HCT116 (cell line): ENCODE measurements at regions not wholly inside any gene's neighbourhood (a gene's known extent, or its start where the extent isn't known, plus 50 kb on each side); places are given as distances from the start of the nearest gene placed in this dataset.
"Not testable (repeated sequence)": the region's sequence is repeated elsewhere in the genome, so short reads cannot be mapped to it uniquely, and the experiment has no call there.

Experiments
- ATAC-seq: fragments of 200-7000 bp; cut with Tn5 transposase; 2 replicates; pipeline ENCODE4 v1.9.1; 2020; ENCODE audit warnings: mild to moderate bottlenecking, moderate library complexity
- BruUV-seq: library from RNA; stranded (reverse); fragments of 400-500 nt; replicated peaks from 2 replicates; lab custom pipeline; 2021; lab: Mats Ljungman, UMichigan
- CTCF ChIA-PET: fragments of 300-600 bp; sonication (Branson Sonifier 250); formaldehyde crosslinking; loops from one replicate; lab custom pipeline; 2021; ENCODE audit warnings: antibody characterized with exemption; lab: Charles Lee
- POLR2A ChIA-PET: fragments of 300-600, 350-600 bp; sonication (Branson Sonifier 250); formaldehyde crosslinking; loops from one replicate; lab custom pipeline; 2021; ENCODE audit warnings: antibody characterized with exemption; lab: Charles Lee
- RAD21 ChIA-PET, 2 experiments: fragments of 300-600 bp; sonication (Branson Sonifier 250); formaldehyde crosslinking; loops; one replicate each; lab custom pipeline; 2023; ENCODE audit warnings: low total read pairs in 2 of 2; ENCODE audit not compliant: uncharacterized antibody in 2 of 2, unreplicated experiment in 2 of 2, low non-redundant PET in 1 of 2; lab: Charles Lee
- DNase-seq: peaks from one replicate; pipeline ENCODE4 v3.0.0-alpha.2; 2010; ENCODE audit warnings: low read depth, low spot score
- H2AFZ ChIP-seq: fragments of 200-600 bp; shearing (Covaris generic), sonication (generic); 2 replicates; pipeline ENCODE4 v1.6.1; 2017; ENCODE audit warnings: low read depth, mixed run types, mixed read lengths, antibody characterized with exemption, low read length; ENCODE audit not compliant: poor library complexity, severe bottlenecking
- H3K27ac ChIP-seq: 2 replicates; pipeline ENCODE4 v1.5.1; 2012; ENCODE audit warnings: low read depth, low read length
- H3K27me3 ChIP-seq: fragments of 200-600 bp; sonication (generic); 2 replicates; pipeline ENCODE4 v1.6.1; 2016; ENCODE audit warnings: mixed run types, low read length, mixed read lengths; ENCODE audit not compliant: insufficient read depth
- H3K36me3 ChIP-seq, 2 experiments: fragments of 200-500 bp in 1 of 2; fragments of 200-600 bp in 1 of 2; sonication (Bioruptor generic) in 1 of 2; sonication (generic) in 1 of 2; 2 replicates each; pipeline versions ENCODE4 v1.5.1 to v1.6.1; 2014 to 2016; ENCODE audit warnings: low read length in 2 of 2, inconsistent platforms in 1 of 2, mixed read lengths in 1 of 2, mixed run types in 1 of 2; ENCODE audit not compliant: insufficient read depth in 2 of 2, control insufficient read depth in 1 of 2
- H3K4me1 ChIP-seq, 2 experiments: fragments of 200-600 bp in 1 of 2; sonication (generic) in 1 of 2; 2 replicates each; pipeline versions ENCODE4 v1.5.1 to v1.6.1; 2012 to 2017; ENCODE audit warnings: low read length in 2 of 2, inconsistent platforms in 1 of 2, mild to moderate bottlenecking in 1 of 2, mixed read lengths in 1 of 2, mixed run types in 1 of 2, moderate library complexity in 1 of 2; ENCODE audit not compliant: insufficient read depth in 2 of 2, control insufficient read depth in 1 of 2
- H3K4me2 ChIP-seq: fragments of 200-600 bp; sonication (generic); 2 replicates; pipeline ENCODE4 v1.6.1; 2017; ENCODE audit warnings: mixed run types, low read length, mixed read lengths
- H3K4me3 ChIP-seq, 2 experiments: fragments of 200-600 bp in 1 of 2; sonication (generic) in 1 of 2; replicated peaks in 1 of 2; 2 replicates each; pipeline ENCODE4 v1.5.1; 2011 to 2016; ENCODE audit warnings: low read length in 2 of 2, control low read depth in 1 of 2, low read depth in 1 of 2, mild to moderate bottlenecking in 1 of 2, mixed read lengths in 1 of 2, mixed run types in 1 of 2
- H3K79me2 ChIP-seq: fragments of 200-600 bp; sonication (generic); 2 replicates; pipeline ENCODE4 v1.6.1; 2017; ENCODE audit warnings: mild to moderate bottlenecking, mixed run types, low read length, moderate library complexity, mixed read lengths; ENCODE audit not compliant: insufficient read depth
- H3K9ac ChIP-seq: fragments of 200-600 bp; sonication (generic); 2 replicates; pipeline ENCODE4 v1.6.1; 2016; ENCODE audit warnings: low read length, mixed read lengths
- H3K9me2 ChIP-seq: fragments of 200-600 bp; sonication (generic), shearing (Covaris generic); 2 replicates; pipeline ENCODE4 v1.6.1; 2017; ENCODE audit warnings: mixed run types, mild to moderate bottlenecking, moderate library complexity; ENCODE audit not compliant: insufficient read depth
- H3K9me3 ChIP-seq, 2 experiments: fragments of 200-500 bp in 1 of 2; fragments of 200-600 bp in 1 of 2; sonication (Bioruptor generic) in 1 of 2; sonication (generic) in 1 of 2; 2 replicates each; pipeline ENCODE4 v1.6.1; 2014 to 2017; ENCODE audit warnings: low read length in 2 of 2, mixed read lengths in 2 of 2, inconsistent platforms in 1 of 2, low read depth in 1 of 2, mild to moderate bottlenecking in 1 of 2, mixed run types in 1 of 2, moderate library complexity in 1 of 2; ENCODE audit not compliant: control insufficient read depth in 1 of 2, insufficient read depth in 1 of 2
- H4K20me1 ChIP-seq: fragments of 200-600 bp; sonication (generic), shearing (Covaris generic); 2 replicates; pipeline ENCODE4 v1.6.1; 2017; ENCODE audit warnings: mixed run types, mild to moderate bottlenecking, moderate library complexity; ENCODE audit not compliant: insufficient read depth
- ATF3 ChIP-seq: IDR thresholded peaks from 2 replicates; pipeline ENCODE4 v1.6.1; 2012
- CBX3 ChIP-seq: IDR thresholded peaks from 2 replicates; pipeline ENCODE4 v1.6.1; 2012; ENCODE audit warnings: low read depth
- ELF1 ChIP-seq: IDR thresholded peaks from 2 replicates; pipeline ENCODE4 v1.6.1; 2012; ENCODE audit warnings: low read depth, borderline replicate concordance
- JUND ChIP-seq: IDR thresholded peaks from 2 replicates; pipeline ENCODE4 v1.6.1; 2012
- POLR2A ChIP-seq: IDR thresholded peaks from 2 replicates; pipeline ENCODE4 v1.7.0; 2011; ENCODE audit warnings: borderline replicate concordance; ENCODE audit not compliant: insufficient read depth, insufficient read length; ENCODE audit errors: extremely low read depth
- RAD21 ChIP-seq: IDR thresholded peaks from 2 replicates; pipeline ENCODE4 v1.6.1; 2012; ENCODE audit warnings: low read depth, mild to moderate bottlenecking
- SIN3A ChIP-seq: IDR thresholded peaks from 2 replicates; pipeline ENCODE4 v1.6.1; 2012; ENCODE audit warnings: low read depth
- SP1 ChIP-seq: IDR thresholded peaks from 2 replicates; pipeline ENCODE4 v1.6.1; 2012; ENCODE audit warnings: low read depth
- intact Hi-C: fragments of 100-400 bp; cut with micrococcal nuclease; formaldehyde crosslinking; loops from 2 replicates; pipeline ENCODE4 v1.10.0; 2022

- TF ChIP-seq SP1, result no peak
Measured at GRCh38 chr14:71430678-71431376, 501.4 kb upstream of the RGS6 start (continued).

DNA sequence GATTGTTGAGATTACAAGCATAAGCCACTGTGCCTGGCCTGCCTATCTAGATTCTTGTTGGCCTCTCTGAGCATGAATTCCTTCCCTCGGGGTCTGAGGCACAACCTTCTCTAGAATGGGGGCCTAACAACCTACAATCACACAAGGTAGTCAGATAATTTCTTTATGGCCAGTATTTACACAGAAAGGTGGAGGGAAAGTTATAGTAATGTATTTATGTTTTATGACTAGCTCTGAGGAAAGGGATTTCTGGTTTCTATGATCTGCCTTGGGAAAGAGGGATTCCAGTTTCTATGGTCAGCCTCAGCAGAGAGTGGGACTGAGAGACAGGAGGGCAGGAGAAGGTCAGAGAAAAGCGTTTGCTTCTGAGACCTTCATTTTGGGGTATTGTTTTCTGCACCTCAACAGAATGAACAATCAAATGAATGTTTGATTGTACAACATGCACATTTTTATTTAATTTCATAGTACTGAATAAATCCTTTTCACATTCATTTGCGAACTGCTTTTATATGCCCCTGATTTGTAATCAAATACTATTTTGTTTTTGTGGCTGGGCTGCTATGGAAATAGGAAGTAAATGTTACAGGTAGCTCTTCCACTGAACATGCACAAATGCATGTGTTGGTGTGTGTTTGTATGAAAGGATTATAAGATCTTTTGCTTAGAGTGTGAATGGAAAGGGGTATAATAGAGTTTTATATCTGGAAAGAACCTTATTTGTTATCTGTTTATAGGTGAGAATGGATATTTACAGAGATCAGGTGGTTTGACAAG lies 499.7 kb upstream of the RGS6 start:
- POLR2A ChIA-PET, result no interaction called here

GRCh38 chr14:71433303-71433702 lies 498.9 kb upstream of the RGS6 start:
- Histone ChIP-seq H4K20me1 (no peaks in the 10 kb centered on the region), H3K4me3 (no peak overlapping the region), H3K27me3 (no peaks in the 10 kb centered on the region), H3K36me3 (no peaks in the 10 kb centered on the region), H3K4me1 (0 out of 4 replicates have a peak, but pooled peaks cover 0 to under 1% of the 10 kb centered on the region in 2 experiments), H3K4me2 (no peak overlapping the region), H3K79me2 (no peaks in the 10 kb centered on the region; the same call in none of the 2 replicates), H2AFZ (no peak overlapping the region), H3K9ac (no peak overlapping the region), H3K27ac (no peak overlapping the region), H3K9me3 (no peaks in the 10 kb centered on the region), H3K9me2 (no peaks in the 10 kb centered on the region)
- ATAC-seq (no peak), DNase-seq (no peak)
- ChIA-PET POLR2A (no interaction called here), RAD21 (no interaction called here), CTCF (no interaction called here)
- BruUV-seq, result no TSS peak
- TF ChIP-seq ATF3 (no peak), RAD21 (no peak)
- intact Hi-C loops, result no loop called here

More for the DNA sequence above, 499.7 kb upstream of the RGS6 start:
- Histone ChIP-seq H2AFZ (no peak overlapping the region), H3K9ac (no peak overlapping the region), H3K79me2 (no peaks in the 10 kb centered on the region; the same call in 1 of the 2 replicates), H3K27me3 (no peaks in the 10 kb centered on the region), H3K4me2 (no peak overlapping the region), H3K36me3 (no peaks in the 10 kb centered on the region), H3K9me2 (no peaks in the 10 kb centered on the region), H4K20me1 (no peaks in the 10 kb centered on the region), H3K4me3 (no peak overlapping the region), H3K4me1 (no peaks in the 10 kb centered on the region), H3K27ac (no peak overlapping the region), H3K9me3 (no peaks in the 10 kb centered on the region)
- CTCF ChIA-PET, result no interaction called here
- TF ChIP-seq CBX3, result no peak
- no peak for TF ChIP-seq SIN3A
- TF ChIP-seq POLR2A, result no peak
- no peak for TF ChIP-seq ELF1
- TF ChIP-seq JUND, result no peak
- no peak for DNase-seq
- no peak for ATAC-seq
- RAD21 ChIA-PET, result no interaction called here
- intact Hi-C loops, result no loop called here
- no TSS peak for BruUV-seq

GRCh38 chr14:71435641-71436040 lies 496.6 kb upstream of the RGS6 start:
- BruUV-seq, ATAC-seq, DNase-seq, H4K20me1 ChIP-seq, H3K27ac ChIP-seq, H3K4me2 ChIP-seq, POLR2A ChIA-PET, RAD21 ChIA-PET, H3K79me2 ChIP-seq, H3K4me3 ChIP-seq, intact Hi-C loops, H3K9ac ChIP-seq, H2AFZ ChIP-seq, H3K9me3 ChIP-seq, H3K36me3 ChIP-seq, H3K27me3 ChIP-seq, H3K4me1 ChIP-seq, CTCF ChIA-PET, H3K9me2 ChIP-seq: not testable (repeated sequence)
